H9 (cell line): ENCODE measurements at regions not wholly inside any gene's neighbourhood (a gene's known extent, or its start where the extent isn't known, plus 50 kb on each side); places are given as distances from the start of the nearest gene placed in this dataset.

Experiments used
- DNase-seq: peaks from one replicate; pipeline ENCODE4 v3.0.0-alpha.2; 2017
- H2AFZ ChIP-seq: one replicate; pipeline ENCODE4 v1.6.1; 2013; ENCODE audit warnings: mild to moderate bottlenecking, low read length, control low read depth, moderate library complexity
- H2AK5ac ChIP-seq: 2 replicates; pipeline ENCODE4 v1.6.1; 2013; ENCODE audit warnings: low read length, control low read depth, mixed read lengths; ENCODE audit not compliant: insufficient read length
- H2BK120ac ChIP-seq: one replicate; pipeline ENCODE4 v1.6.1; 2013; ENCODE audit warnings: low read depth, mild to moderate bottlenecking, low read length, control low read depth, inconsistent platforms; ENCODE audit not compliant: poor library complexity, severe bottlenecking
- H2BK12ac ChIP-seq: 2 replicates; pipeline ENCODE4 v1.6.1; 2013; ENCODE audit warnings: low read length, control low read depth, mixed read lengths, low read depth; ENCODE audit not compliant: insufficient read length
- H2BK15ac ChIP-seq: 2 replicates; pipeline ENCODE4 v1.6.1; 2013; ENCODE audit warnings: low read depth, low read length, control low read depth
- H2BK20ac ChIP-seq: one replicate; pipeline ENCODE4 v1.6.1; 2013; ENCODE audit warnings: low read depth, mild to moderate bottlenecking, low read length, control low read depth, inconsistent platforms; ENCODE audit not compliant: poor library complexity, severe bottlenecking
- H2BK5ac ChIP-seq: 2 replicates; pipeline ENCODE4 v1.6.1; 2013; ENCODE audit warnings: low read length, control low read depth, mixed read lengths; ENCODE audit not compliant: insufficient read length
- H3K14ac ChIP-seq: 2 replicates; pipeline ENCODE4 v1.6.1; 2013; ENCODE audit warnings: low read length, control low read depth; ENCODE audit not compliant: insufficient read depth
- H3K18ac ChIP-seq: 2 replicates; pipeline ENCODE4 v1.6.1; 2013; ENCODE audit warnings: low read depth, mild to moderate bottlenecking, mixed read lengths, low read length, control low read depth; ENCODE audit not compliant: insufficient read length
- H3K23ac ChIP-seq: 2 replicates; pipeline ENCODE4 v1.6.1; 2013; ENCODE audit warnings: low read length, control low read depth, mixed read lengths, low read depth; ENCODE audit not compliant: insufficient read length
- H3K23me2 ChIP-seq: 2 replicates; pipeline ENCODE4 v1.6.1; 2013; ENCODE audit warnings: low read depth, mild to moderate bottlenecking, mixed read lengths, low read length, control low read depth; ENCODE audit not compliant: insufficient read length, poor library complexity, severe bottlenecking
- H3K27ac ChIP-seq: 2 replicates; pipeline ENCODE4 v1.5.1; 2013; ENCODE audit warnings: low read length, control low read depth, mixed read lengths, low read depth; ENCODE audit not compliant: insufficient read length
- H3K27me3 ChIP-seq: 2 replicates; pipeline ENCODE4 v1.6.1; 2013; ENCODE audit warnings: low read length, control low read depth, inconsistent platforms; ENCODE audit not compliant: insufficient read depth
- H3K4ac ChIP-seq: 2 replicates; pipeline ENCODE4 v1.6.1; 2013; ENCODE audit warnings: low read depth, mild to moderate bottlenecking, control low read depth, inconsistent platforms, low read length, moderate library complexity
- H3K4me1 ChIP-seq: 2 replicates; pipeline ENCODE4 v1.6.1; 2013; ENCODE audit warnings: low read length, control low read depth, inconsistent platforms; ENCODE audit not compliant: insufficient read depth
- H3K4me2 ChIP-seq: 2 replicates; pipeline ENCODE4 v1.6.1; 2013; ENCODE audit warnings: low read length, control low read depth, mixed read lengths; ENCODE audit not compliant: insufficient read length, insufficient read depth
- H3K56ac ChIP-seq: 2 replicates; pipeline ENCODE4 v1.6.1; 2013; ENCODE audit warnings: low read depth, mild to moderate bottlenecking, mixed read lengths, low read length, control low read depth; ENCODE audit not compliant: insufficient read length
- H3K79me1 ChIP-seq: 2 replicates; pipeline ENCODE4 v1.6.1; 2013; ENCODE audit warnings: low read depth, mild to moderate bottlenecking, moderate library complexity, low read length, control low read depth, inconsistent platforms; ENCODE audit not compliant: insufficient read depth, poor library complexity, severe bottlenecking
- H3K79me2 ChIP-seq: 2 replicates; pipeline ENCODE4 v1.6.1; 2013; ENCODE audit warnings: low read length, control low read depth, inconsistent platforms; ENCODE audit not compliant: insufficient read depth
- H3K9ac ChIP-seq: 2 replicates; pipeline ENCODE4 v1.6.1; 2013; ENCODE audit warnings: low read length, control low read depth, mixed read lengths; ENCODE audit not compliant: insufficient read length; ENCODE audit errors: extremely low read depth
- H3K9me3 ChIP-seq: one replicate; pipeline ENCODE4 v1.6.1; 2013; ENCODE audit warnings: low read depth, low read length, inconsistent platforms; ENCODE audit not compliant: control insufficient read depth
- H3T11ph ChIP-seq: one replicate; pipeline ENCODE4 v1.6.1; 2013; ENCODE audit warnings: mild to moderate bottlenecking, low read length, control low read depth, inconsistent platforms
- H4K20me1 ChIP-seq: one replicate; pipeline ENCODE4 v1.6.1; 2013; ENCODE audit not compliant: control insufficient read depth, insufficient read length, insufficient read depth
- H4K5ac ChIP-seq: 2 replicates; pipeline ENCODE4 v1.6.1; 2013; ENCODE audit warnings: low read depth, mild to moderate bottlenecking, mixed read lengths, low read length, control low read depth; ENCODE audit not compliant: insufficient read length
- H4K8ac ChIP-seq: replicated peaks from 2 replicates; pipeline ENCODE4 v1.6.1; 2013; ENCODE audit warnings: low read length, control low read depth, mixed read lengths, low read depth; ENCODE audit not compliant: insufficient read length
- H4K91ac ChIP-seq: 2 replicates; pipeline ENCODE4 v1.6.1; 2013; ENCODE audit warnings: low read depth, mild to moderate bottlenecking, moderate library complexity, mixed read lengths, low read length, control low read depth; ENCODE audit not compliant: insufficient read length
- H3K27ac Mint-ChIP-seq, 3 experiments: 2 replicates in 2 of 3; 3 replicates in 1 of 3; pipeline ENCODE4 v1.8.0; 2020 to 2021; ENCODE audit warnings: mixed read lengths in 3 of 3, mild to moderate bottlenecking in 1 of 3, moderate library complexity in 1 of 3
- H3K27me3 Mint-ChIP-seq: 2 replicates; pipeline ENCODE4 v1.8.0; 2021; ENCODE audit warnings: low read depth, mild to moderate bottlenecking, moderate library complexity, mixed read lengths
- H3K36me3 Mint-ChIP-seq, 3 experiments: 2 replicates in 2 of 3; 3 replicates in 1 of 3; pipeline ENCODE4 v1.8.0; 2020 to 2021; ENCODE audit warnings: low read depth in 3 of 3, mixed read lengths in 3 of 3; ENCODE audit not compliant: insufficient read depth in 1 of 3
- H3K4me1 Mint-ChIP-seq, 2 experiments: 2 replicates each; pipeline ENCODE4 v1.8.0; 2020; ENCODE audit warnings: mixed read lengths in 2 of 2
- H3K4me3 Mint-ChIP-seq, 2 experiments: 2 replicates in 1 of 2; 3 replicates in 1 of 2; pipeline ENCODE4 v1.8.0; 2020 to 2021; ENCODE audit warnings: mild to moderate bottlenecking in 2 of 2, mixed read lengths in 2 of 2, moderate library complexity in 1 of 2
- H3K9me3 Mint-ChIP-seq, 2 experiments: 2 replicates in 1 of 2; 3 replicates in 1 of 2; pipeline ENCODE4 v1.8.0; 2020; ENCODE audit warnings: mild to moderate bottlenecking in 2 of 2, mixed read lengths in 2 of 2, moderate library complexity in 1 of 2
- CTCF ChIP-seq: fragments of 200-600 bp; sonication (generic); conservative IDR thresholded peaks from 3 replicates; pipeline ENCODE4 v1.8.0; 2021; ENCODE audit warnings: antibody characterized with exemption, mild to moderate bottlenecking
- WGBS: extraction: QIAGEN DNeasy Blood & Tissue Kit; methylation state at CpG from one replicate; pipeline ENCODE4 v1.1.7; 2013; ENCODE audit warnings: missing lambda C conversion rate, low lambda C conversion rate, mixed read lengths; ENCODE audit not compliant: insufficient read length; ENCODE audit errors: extremely low coverage; 5-methylcytosine and 5-hydroxymethylcytosine counted together

- Mint-ChIP-seq H3K36me3 (no peaks in the 10 kb centered on the region), H3K27ac (no peak overlapping the region), H3K4me1 (peaks cover 10 to 14% of the 10 kb centered on the region in 2 experiments; a peak in 3 of 4 replicates), H3K4me3 (no peak overlapping the region), H3K9me3 (peaks cover 0 to 2% of the 10 kb centered on the region in 2 experiments; a peak in 2 of 5 replicates), H3K27me3 (peaks cover 32% of the 10 kb centered on the region)
- H3K9me3 ChIP-seq: no peaks in the 10 kb centered on the region
- no peak for TF ChIP-seq CTCF
- no peak overlapping the region for H2BK120ac ChIP-seq
- no peak overlapping the region for H3K23ac ChIP-seq
- H2BK20ac ChIP-seq: no peak overlapping the region
- no peak overlapping the region for H4K8ac ChIP-seq
- DNase-seq: no peak
- H3K23me2 ChIP-seq: no peaks in the 10 kb centered on the region
- H2BK5ac ChIP-seq: no peak overlapping the region
- no peak overlapping the region for H3K27ac ChIP-seq
- no peaks in the 10 kb centered on the region for H3K79me1 ChIP-seq
- no peaks in the 10 kb centered on the region for H3K4me1 ChIP-seq
- no peak overlapping the region for H2AK5ac ChIP-seq
- no peak overlapping the region for H3K18ac ChIP-seq
- H3K79me2 ChIP-seq: no peaks in the 10 kb centered on the region
- no peak overlapping the region for H2AFZ ChIP-seq
- no peaks in the 10 kb centered on the region for H3K27me3 ChIP-seq
- H4K91ac ChIP-seq: no peak overlapping the region
- H3K9ac ChIP-seq: no peak overlapping the region
- no peak overlapping the region for H3K4me2 ChIP-seq
- no peak overlapping the region for H4K5ac ChIP-seq
- no peak overlapping the region for H3T11ph ChIP-seq
- no peak overlapping the region for H3K4ac ChIP-seq
- no CpG with 5 or more reads among the region's 2 CpGs for WGBS
- H2BK12ac ChIP-seq: no peak overlapping the region
- H3K56ac ChIP-seq: no peak overlapping the region
- no peaks in the 10 kb centered on the region for H4K20me1 ChIP-seq
- no peak overlapping the region for H3K14ac ChIP-seq
- no peak overlapping the region for H2BK15ac ChIP-seq
Observed at GRCh38 chr5:152309926-152310450, 95.1 kb downstream of the NMUR2 start.
